ENCODE measurements at regions not wholly inside any gene's neighbourhood (a gene's known extent, or its start where the extent isn't known, plus 50 kb on each side); places are given as distances from the start of the nearest gene placed in this dataset.
"Not testable (repeated sequence)": the region's sequence is repeated elsewhere in the genome, so short reads cannot be mapped to it uniquely, and the experiment has no call there.

GRCh38 chr6:156427345-156427744, 349.8 kb upstream of the ARID1B start:
- no peak for TF ChIP-seq CTCF (IDR thresholded peaks at IDR 0.05; ENCODE audit: insufficient read depth, low read length, missing control alignments)
- DNase-seq (ENCODE audit: low read depth, low spot score), result peak; percentile 82
- no peak overlapping the region for H3K4me3 ChIP-seq (ENCODE audit: low read depth, low read length)
- CTCF ChIA-PET, result interaction anchor here (1.0 to 1.5 kb wide), 2 partner anchors 9 to 11 kb away, joined by 3 to 5 read pairs; no protein-coding TSS in a partner anchor
- POLR2A ChIA-PET, result no interaction called here

GRCh38 chr6:156425359-156426020, 351.7 kb upstream of the ARID1B start:
- H3K4me3 ChIP-seq (ENCODE audit: low read depth, low read length), result no peak overlapping the region
- ChIA-PET POLR2A (no interaction called here), CTCF (no interaction called here)
- peak; percentile 91 for DNase-seq (ENCODE audit: low read depth, low spot score)
- TF ChIP-seq CTCF (IDR thresholded peaks at IDR 0.05; ENCODE audit: insufficient read depth, low read length, missing control alignments), result no peak

GRCh38 chr6:156423829-156424228, 353.3 kb upstream of the ARID1B start:
- DNase-seq (ENCODE audit: low read depth, low spot score), result no peak
- POLR2A ChIA-PET, result no interaction called here
- no peak overlapping the region for H3K4me3 ChIP-seq (ENCODE audit: low read depth, low read length)
- CTCF ChIA-PET, result no interaction called here
- TF ChIP-seq CTCF (IDR thresholded peaks at IDR 0.05; ENCODE audit: insufficient read depth, low read length, missing control alignments), result no peak

- no peak for DNase-seq (ENCODE audit: low read depth, low spot score)
- ChIA-PET CTCF (no interaction called here), POLR2A (no interaction called here)
- TF ChIP-seq CTCF (IDR thresholded peaks at IDR 0.05; ENCODE audit: insufficient read depth, low read length, missing control alignments), result no peak
- no peak overlapping the region for H3K4me3 ChIP-seq (ENCODE audit: low read depth, low read length)
Observed at GRCh38 chr6:156423075-156423474, 354.1 kb upstream of the ARID1B start.

- POLR2A ChIA-PET, result no interaction called here
- TF ChIP-seq CTCF (IDR thresholded peaks at IDR 0.05; ENCODE audit: insufficient read depth, low read length, missing control alignments), result no peak
- no peak overlapping the region for H3K4me3 ChIP-seq (ENCODE audit: low read depth, low read length)
- no peak for DNase-seq (ENCODE audit: low read depth, low spot score)
- CTCF ChIA-PET, result no interaction called here
Observed at GRCh38 chr6:156421933-156422332, 355.2 kb upstream of the ARID1B start.

- CTCF ChIA-PET, result interaction anchor here (0.8 to 1.4 kb wide), 2 partner anchors 10 to 12 kb away, joined by 3 read pairs; no protein-coding TSS in a partner anchor
- H3K4me3 ChIP-seq (ENCODE audit: low read depth, low read length); DNase-seq (ENCODE audit: low read depth, low spot score); POLR2A ChIA-PET: not testable (repeated sequence)
Observed at GRCh38 chr6:156421301-156421700, 355.9 kb upstream of the ARID1B start.
